Bronchial epithelial cell (primary cell): ENCODE measurements at regions not wholly inside any gene's neighbourhood (a gene's known extent, or its start where the extent isn't known, plus 50 kb on each side); places are given as distances from the start of the nearest gene placed in this dataset.
"Not testable (repeated sequence)": the region's sequence is repeated elsewhere in the genome, so short reads cannot be mapped to it uniquely, and the experiment has no call there.

Experiments
- DNase-seq: peaks from one replicate; pipeline ENCODE4 v3.0.0-alpha.2; 2010; ENCODE audit warnings: low read depth
- FAIRE-seq: peaks from 2 replicates; lab custom pipeline; 2011; peaks lifted over from hg19 to GRCh38; lab: Jason Lieb, UNC
- H3K27me3 ChIP-seq: 2 replicates; pipeline ENCODE4 v1.5.1; 2011; ENCODE audit warnings: low read length; ENCODE audit not compliant: control insufficient read depth, insufficient read depth
- H3K36me3 ChIP-seq: 2 replicates; pipeline ENCODE4 v1.5.1; 2011; ENCODE audit warnings: low read length; ENCODE audit not compliant: control insufficient read depth, insufficient read depth
- H3K4me3 ChIP-seq: 2 replicates; pipeline ENCODE4 v1.5.1; 2011; ENCODE audit warnings: mild to moderate bottlenecking, low read depth, low read length, control low read depth
- TF ChIP-seq, protein P1 (sequence below): IDR thresholded peaks from 2 replicates; pipeline ENCODE4 v1.5.1; 2011; ENCODE audit warnings: mild to moderate bottlenecking, moderate library complexity, low read length, control low read depth, inconsistent platforms; ENCODE audit not compliant: insufficient read depth, severe bottlenecking

DNA sequence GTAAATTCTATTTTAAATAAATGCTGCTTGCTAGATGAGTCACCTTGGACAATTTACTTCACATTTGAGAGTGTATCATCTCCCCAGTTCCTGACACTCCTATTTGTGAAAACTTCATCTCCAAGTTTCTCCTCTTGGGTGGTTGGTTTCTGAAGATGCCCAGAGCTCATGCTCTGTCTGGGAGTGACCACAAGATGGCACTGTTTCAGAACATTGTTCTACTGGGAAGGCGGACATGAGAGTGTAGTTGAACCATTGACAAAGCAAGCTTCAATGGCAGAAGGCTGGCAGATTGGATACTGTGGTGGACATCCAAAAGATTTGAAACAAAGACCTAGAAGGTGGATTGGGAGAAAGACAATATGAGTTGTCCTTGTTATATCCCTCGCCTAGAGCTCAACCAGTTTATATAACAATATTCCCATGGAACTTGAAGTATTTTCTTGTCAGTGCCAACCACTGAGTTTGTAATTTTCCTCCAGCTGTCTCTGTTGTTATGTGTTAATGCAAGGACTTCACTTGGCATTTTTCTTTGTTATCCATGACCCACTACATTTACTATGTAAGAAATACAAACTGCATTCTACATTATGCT, 234.3 kb upstream of the ANKH start:
- Histone ChIP-seq H3K36me3 (no peaks in the 10 kb centered on the region), H3K4me3 (no peak overlapping the region), H3K27me3 (peaks cover 1% of the 10 kb centered on the region)
- FAIRE-seq (no peak), DNase-seq (peak; percentile 54)
- TF ChIP-seq, protein P1, sequence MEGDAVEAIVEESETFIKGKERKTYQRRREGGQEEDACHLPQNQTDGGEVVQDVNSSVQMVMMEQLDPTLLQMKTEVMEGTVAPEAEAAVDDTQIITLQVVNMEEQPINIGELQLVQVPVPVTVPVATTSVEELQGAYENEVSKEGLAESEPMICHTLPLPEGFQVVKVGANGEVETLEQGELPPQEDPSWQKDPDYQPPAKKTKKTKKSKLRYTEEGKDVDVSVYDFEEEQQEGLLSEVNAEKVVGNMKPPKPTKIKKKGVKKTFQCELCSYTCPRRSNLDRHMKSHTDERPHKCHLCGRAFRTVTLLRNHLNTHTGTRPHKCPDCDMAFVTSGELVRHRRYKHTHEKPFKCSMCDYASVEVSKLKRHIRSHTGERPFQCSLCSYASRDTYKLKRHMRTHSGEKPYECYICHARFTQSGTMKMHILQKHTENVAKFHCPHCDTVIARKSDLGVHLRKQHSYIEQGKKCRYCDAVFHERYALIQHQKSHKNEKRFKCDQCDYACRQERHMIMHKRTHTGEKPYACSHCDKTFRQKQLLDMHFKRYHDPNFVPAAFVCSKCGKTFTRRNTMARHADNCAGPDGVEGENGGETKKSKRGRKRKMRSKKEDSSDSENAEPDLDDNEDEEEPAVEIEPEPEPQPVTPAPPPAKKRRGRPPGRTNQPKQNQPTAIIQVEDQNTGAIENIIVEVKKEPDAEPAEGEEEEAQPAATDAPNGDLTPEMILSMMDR, result peak; percentile 68

DNA sequence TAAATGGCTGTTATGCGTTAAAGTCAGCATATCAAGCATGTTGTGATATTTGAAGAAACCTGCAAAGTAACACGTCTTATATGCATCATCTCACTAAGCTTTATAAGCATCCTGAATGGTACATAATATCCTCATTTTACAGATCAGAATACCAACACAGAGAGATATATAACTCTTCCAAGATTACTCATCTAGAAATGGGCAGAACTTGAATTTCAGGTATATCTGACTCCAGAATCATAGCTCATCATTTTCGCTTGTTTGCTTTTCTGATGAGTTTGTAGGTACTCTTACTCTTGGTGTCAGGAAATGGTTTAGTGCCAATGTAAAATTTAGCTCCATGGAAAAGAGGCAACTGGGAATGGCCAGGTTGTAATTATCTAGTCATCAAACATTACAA, 232.3 kb upstream of the ANKH start:
- Histone ChIP-seq H3K36me3 (no peaks in the 10 kb centered on the region), H3K27me3 (peaks cover 1% of the 10 kb centered on the region), H3K4me3 (no peak overlapping the region)
- peak; percentile 46 for DNase-seq
- TF ChIP-seq, protein P1, result no peak
- FAIRE-seq, result no peak

DNA sequence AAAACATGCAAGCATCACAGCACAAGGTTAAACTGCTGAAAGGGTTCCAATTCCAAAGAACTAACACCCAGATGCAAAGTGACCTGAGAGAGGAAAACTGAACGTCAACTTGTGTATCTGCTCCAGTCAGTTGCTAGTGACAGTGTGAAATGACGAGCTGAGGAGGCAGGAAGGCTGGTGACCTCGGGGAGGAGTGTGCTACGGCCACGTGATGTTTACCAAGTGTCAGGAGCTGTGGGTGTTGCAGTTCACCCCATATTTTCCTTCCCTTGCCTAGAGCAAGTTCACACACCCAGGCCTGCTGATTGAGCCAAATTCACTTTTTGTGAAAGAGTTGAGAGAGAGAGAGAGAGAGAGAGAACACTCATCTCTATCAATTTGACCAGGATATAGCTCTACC, 231.6 kb upstream of the ANKH start:
- Histone ChIP-seq H3K27me3 (peaks cover 1% of the 10 kb centered on the region), H3K4me3 (no peak overlapping the region), H3K36me3 (no peaks in the 10 kb centered on the region)
- no peak for FAIRE-seq
- DNase-seq, result no peak
- TF ChIP-seq, protein P1, result no peak

DNA sequence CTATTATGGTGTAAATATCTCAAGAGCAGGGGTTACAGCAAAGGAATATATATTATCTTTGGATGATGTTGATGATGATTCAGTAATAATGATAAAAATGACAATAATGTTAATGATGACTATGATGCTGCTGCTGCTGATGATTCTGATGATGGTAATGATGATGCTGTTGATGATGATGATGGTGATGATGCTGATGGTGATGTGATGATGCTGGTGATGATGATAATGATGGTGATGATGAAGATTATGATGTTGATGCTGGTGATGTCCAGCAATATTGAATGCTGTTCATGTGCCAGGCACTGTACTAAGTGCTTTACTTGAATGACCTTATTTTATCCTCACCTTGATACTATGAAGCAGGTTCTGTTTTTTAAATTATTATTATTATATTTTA, 226.0 kb upstream of the ANKH start:
- Histone ChIP-seq H3K27me3 (no peaks in the 10 kb centered on the region), H3K4me3 (no peak overlapping the region), H3K36me3 (no peaks in the 10 kb centered on the region)
- TF ChIP-seq, protein P1, result no peak
- DNase-seq (no peak), FAIRE-seq (no peak)

DNA sequence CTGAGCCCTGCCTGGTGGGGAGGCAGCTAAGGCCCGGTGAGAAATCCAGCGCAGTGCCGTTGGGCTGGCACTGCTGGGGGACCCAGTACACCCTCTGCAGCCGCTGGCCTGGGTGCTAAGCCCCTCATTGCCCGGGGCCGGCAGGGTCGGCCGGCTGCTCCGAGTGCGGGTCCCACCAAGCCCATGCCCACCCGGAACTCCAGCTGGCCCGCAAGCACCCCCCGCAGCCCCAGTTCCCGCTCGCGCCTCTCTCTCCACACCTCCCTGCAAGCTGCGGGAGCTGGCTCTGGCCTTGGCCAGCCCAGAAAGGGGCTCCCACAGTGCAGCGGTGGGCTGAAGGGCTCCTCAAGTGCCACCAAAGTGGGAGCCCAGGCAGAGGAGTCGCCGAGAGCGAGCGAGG, 225.1 kb upstream of the ANKH start:
- H3K27me3 ChIP-seq, DNase-seq, FAIRE-seq, H3K36me3 ChIP-seq, H3K4me3 ChIP-seq: not testable (repeated sequence)

DNA sequence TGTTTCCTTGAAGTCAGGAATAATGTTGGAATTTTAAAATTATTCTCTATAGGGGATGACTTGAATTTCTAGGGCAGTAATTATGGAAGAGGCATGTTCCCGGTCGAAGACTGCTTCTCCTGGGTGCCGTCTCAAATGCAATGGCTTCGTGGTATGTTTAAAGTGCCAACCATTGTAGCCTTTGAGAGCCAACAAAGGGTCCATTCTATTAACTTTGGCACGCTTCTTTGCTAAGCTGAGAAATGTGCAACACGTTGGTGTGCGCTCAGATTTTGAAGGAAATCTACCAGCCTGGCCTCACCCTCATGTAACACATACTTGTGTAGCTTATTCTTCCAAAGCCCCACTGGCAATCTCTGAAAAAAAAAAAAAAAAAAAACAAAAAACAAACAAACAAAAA, 221.2 kb upstream of the ANKH start:
- TF ChIP-seq, protein P1, result no peak
- no peaks in the 10 kb centered on the region for H3K36me3 ChIP-seq
- DNase-seq (no peak), FAIRE-seq (no peak)
- no peaks in the 10 kb centered on the region for H3K27me3 ChIP-seq
- H3K4me3 ChIP-seq, result no peak overlapping the region
